IMR-90 (cell line): ENCODE measurements at regions not wholly inside any gene's neighbourhood (a gene's known extent, or its start where the extent isn't known, plus 50 kb on each side); places are given as distances from the start of the nearest gene placed in this dataset.
A peak's percentile ranks its signal among the peaks of the same experiment; 100 is the strongest.

ENCODE experiments used
- ATAC-seq: fragments of 200-7000 bp; cut with Tn5 transposase; 2 replicates; pipeline ENCODE4 v1.9.1; 2020; ENCODE audit warnings: low read depth, mild to moderate bottlenecking, moderate library complexity
- BruUV-seq: library from RNA; stranded (reverse); fragments of 400-500 nt; replicated peaks from 2 replicates; lab custom pipeline; 2021; lab: Mats Ljungman, UMichigan
- CTCF ChIA-PET: fragments of 300-600 bp; formaldehyde crosslinking; extraction: SDS; loops from one replicate; lab custom pipeline; 2021; ENCODE audit warnings: antibody characterized with exemption; lab: Yijun Ruan, JAX
- POLR2A ChIA-PET: fragments of 300-600 bp; sonication (Branson Sonifier 250); formaldehyde crosslinking; loops from one replicate; lab custom pipeline; 2022; ENCODE audit warnings: antibody characterized with exemption; ENCODE audit not compliant: unreplicated experiment; lab: Charles Lee
- DNase-seq: peaks from one replicate; pipeline ENCODE4 v3.0.0; 2013
- H2AFZ ChIP-seq: replicated peaks from 2 replicates; pipeline ENCODE3; 2013; ENCODE audit warnings: low read length, mild to moderate bottlenecking; ENCODE audit not compliant: poor library complexity
- H2AK5ac ChIP-seq: 2 replicates; pipeline ENCODE4 v1.6.1; 2013; ENCODE audit warnings: low read depth, low read length, inconsistent platforms
- H2AK9ac ChIP-seq: replicated peaks from 2 replicates; pipeline ENCODE3; 2013; ENCODE audit warnings: mild to moderate bottlenecking, low read depth, low read length, moderate library complexity; ENCODE audit not compliant: poor library complexity
- H2BK120ac ChIP-seq: 2 replicates; pipeline ENCODE4 v1.6.1; 2013; ENCODE audit warnings: low read depth, low read length, inconsistent platforms
- H2BK15ac ChIP-seq: 3 replicates; pipeline ENCODE4 v1.6.1; 2013; ENCODE audit warnings: low read depth, low read length, inconsistent platforms
- H2BK20ac ChIP-seq: 2 replicates; pipeline ENCODE4 v1.6.1; 2013; ENCODE audit warnings: low read depth, mild to moderate bottlenecking, inconsistent platforms, low read length, moderate library complexity
- H2BK5ac ChIP-seq: 2 replicates; pipeline ENCODE4 v1.6.1; 2013; ENCODE audit warnings: mild to moderate bottlenecking, low read depth, low read length, inconsistent platforms; ENCODE audit not compliant: poor library complexity, severe bottlenecking
- H3K14ac ChIP-seq: replicated peaks from 2 replicates; pipeline ENCODE4 v1.6.1; 2013; ENCODE audit warnings: low read depth, low read length, inconsistent platforms
- H3K18ac ChIP-seq: 2 replicates; pipeline ENCODE4 v1.6.1; 2013; ENCODE audit warnings: low read depth, low read length, control low read depth
- H3K23ac ChIP-seq: 2 replicates; pipeline ENCODE4 v1.6.1; 2013; ENCODE audit warnings: low read depth, low read length, inconsistent platforms
- H3K27ac ChIP-seq: 2 replicates; pipeline ENCODE4 v1.5.1; 2013; ENCODE audit warnings: mild to moderate bottlenecking, control low read depth, low read length; ENCODE audit not compliant: insufficient read depth
- H3K27me3 ChIP-seq: 2 replicates; pipeline ENCODE4 v1.6.1; 2013; ENCODE audit warnings: low read length; ENCODE audit not compliant: control insufficient read depth, insufficient read depth
- H3K36me3 ChIP-seq: 2 replicates; pipeline ENCODE4 v1.6.1; 2013; ENCODE audit warnings: low read length, mixed read lengths; ENCODE audit not compliant: control insufficient read depth, insufficient read depth
- H3K4ac ChIP-seq: 2 replicates; pipeline ENCODE4 v1.6.1; 2013; ENCODE audit warnings: low read depth, low read length, inconsistent platforms
- H3K4me1 ChIP-seq: 2 replicates; pipeline ENCODE4 v1.6.1; 2013; ENCODE audit warnings: low read length, mixed read lengths; ENCODE audit not compliant: control insufficient read depth, insufficient read depth
- H3K4me2 ChIP-seq: 2 replicates; pipeline ENCODE4 v1.6.1; 2013; ENCODE audit warnings: low read depth, mild to moderate bottlenecking, control low read depth, low read length, moderate library complexity
- H3K4me3 ChIP-seq: 2 replicates; pipeline ENCODE4 v1.5.1; 2013; ENCODE audit warnings: low read depth, mild to moderate bottlenecking, control low read depth, low read length, moderate library complexity; ENCODE audit not compliant: insufficient read depth
- H3K56ac ChIP-seq: 2 replicates; pipeline ENCODE4 v1.6.1; 2013; ENCODE audit warnings: low read length, inconsistent platforms; ENCODE audit not compliant: insufficient read depth; ENCODE audit errors: extremely low read depth
- H3K79me1 ChIP-seq, 2 experiments: 2 replicates each; pipeline ENCODE4 v1.6.1; 2013; ENCODE audit warnings: low read length in 2 of 2, inconsistent platforms in 1 of 2, low read depth in 1 of 2
- H3K9ac ChIP-seq: 2 replicates; pipeline ENCODE4 v1.6.1; 2013; ENCODE audit warnings: low read depth, low read length, control low read depth
- H3K9me1 ChIP-seq: 2 replicates; pipeline ENCODE4 v1.6.1; 2013; ENCODE audit warnings: low read length, inconsistent platforms; ENCODE audit not compliant: insufficient read depth
- H3K9me3 ChIP-seq: 2 replicates; pipeline ENCODE4 v1.6.1; 2013; ENCODE audit warnings: low read length; ENCODE audit not compliant: control insufficient read depth, insufficient read depth
- H4K20me1 ChIP-seq: 2 replicates; pipeline ENCODE4 v1.6.1; 2013; ENCODE audit warnings: low read length, inconsistent platforms; ENCODE audit not compliant: insufficient read depth
- H4K5ac ChIP-seq: 2 replicates; pipeline ENCODE4 v1.6.1; 2013; ENCODE audit warnings: mild to moderate bottlenecking, low read depth, low read length, control low read depth
- H4K8ac ChIP-seq, 2 experiments: 2 replicates each; pipeline ENCODE4 v1.6.1; 2013; ENCODE audit warnings: low read depth in 2 of 2, low read length in 2 of 2, control low read depth in 1 of 2, inconsistent platforms in 1 of 2
- H4K91ac ChIP-seq: 2 replicates; pipeline ENCODE4 v1.6.1; 2013; ENCODE audit warnings: low read depth, low read length, inconsistent platforms; ENCODE audit not compliant: insufficient read depth
- CEBPB ChIP-seq: IDR thresholded peaks from 2 replicates; pipeline ENCODE4 v1.6.1; 2012; ENCODE audit warnings: low read depth, low read length, improper control_type of control experiment
- FOS ChIP-seq: fragments of 150-350 bp; IDR thresholded peaks from 2 replicates; pipeline ENCODE4 v1.6.1; 2016; ENCODE audit warnings: low read depth, low read length
- MAFK ChIP-seq: IDR thresholded peaks from 2 replicates; pipeline ENCODE4 v1.6.1; 2012; ENCODE audit warnings: low read depth, low read length, improper control_type of control experiment
- MXI1 ChIP-seq: IDR thresholded peaks from 2 replicates; pipeline ENCODE4 v1.6.1; 2012; ENCODE audit warnings: low read depth, mild to moderate bottlenecking, low read length, moderate library complexity, borderline replicate concordance
- WGBS, 2 experiments: methylation state at CpG; one replicate each; pipeline versions ENCODE4 v1.1.5 to v1.1.7; 2013; ENCODE audit warnings: missing lambda C conversion rate in 2 of 2; ENCODE audit not compliant: insufficient read length in 1 of 2; ENCODE audit errors: extremely low coverage in 2 of 2; 5-methylcytosine and 5-hydroxymethylcytosine counted together
- dilution Hi-C: fragments of 300-500 bp; cut with HindIII; formaldehyde crosslinking; loops from one replicate; pipeline ENCODE4 v1.14.3; 2018; ENCODE audit warnings: low sequenced_read_pairs; ENCODE audit not compliant: unreplicated experiment
- in situ Hi-C: fragments of 300-500 bp; cut with MboI; formaldehyde crosslinking; loops from 3 replicates; pipeline ENCODE4 v1.14.3; 2019; ENCODE audit warnings: low sequenced_read_pairs, inconsistent platforms, mixed read lengths
- intact Hi-C: fragments of 100-400 bp; cut with micrococcal nuclease; formaldehyde crosslinking; loops from 2 replicates; pipeline ENCODE4 v1.10.0; 2022

GRCh38 chr18:29664278-29665036 is 1378.1 kb downstream of the DSC3 start:
- no peak overlapping the region for H3K56ac ChIP-seq
- H3K23ac ChIP-seq, result no peak overlapping the region
- no peak overlapping the region for H2BK15ac ChIP-seq
- no TSS peak for BruUV-seq
- H3K27ac ChIP-seq, result no peak overlapping the region
- H4K91ac ChIP-seq, result no peak overlapping the region
- no peak overlapping the region for H3K4me2 ChIP-seq
- H2AFZ ChIP-seq, result no peak overlapping the region
- TF ChIP-seq MAFK, result no peak
- 0 out of 2 replicates have a peak, but pooled peaks have one; percentile 16 for TF ChIP-seq CEBPB
- TF ChIP-seq FOS, result no peak
- no peak for TF ChIP-seq MXI1
- no peaks in the 10 kb centered on the region for H3K4me1 ChIP-seq
- no peak overlapping the region for H3K14ac ChIP-seq
- CTCF ChIA-PET, result no interaction called here
- no peaks in the 10 kb centered on the region for H3K27me3 ChIP-seq
- in situ Hi-C loops, result no loop called here
- no CpG with 5 or more reads among the region's 4 CpGs for WGBS, 2 experiments
- no peak overlapping the region for H4K8ac ChIP-seq
- H3K4me3 ChIP-seq, result no peak overlapping the region
- POLR2A ChIA-PET, result no interaction called here
- no peak overlapping the region for H2BK20ac ChIP-seq
- no peaks in the 10 kb centered on the region for H3K9me1 ChIP-seq
- H2BK5ac ChIP-seq, result no peak overlapping the region
- dilution Hi-C loops, result no loop called here
- no peaks in the 10 kb centered on the region for H4K20me1 ChIP-seq
- H3K9me3 ChIP-seq, result no peaks in the 10 kb centered on the region
- H3K36me3 ChIP-seq, result no peaks in the 10 kb centered on the region
- no peaks in the 10 kb centered on the region for H3K79me1 ChIP-seq
- no peak overlapping the region for H2BK120ac ChIP-seq
- no peak overlapping the region for H3K4ac ChIP-seq
- no peak overlapping the region for H3K9ac ChIP-seq
- DNase-seq, result no peak
- intact Hi-C loops, result no loop called here
- H2AK9ac ChIP-seq, result no peak overlapping the region
- H3K18ac ChIP-seq, result no peak overlapping the region
- ATAC-seq, result no peak; the same call in 1 of the 2 replicates
- no peak overlapping the region for H2AK5ac ChIP-seq
- H4K5ac ChIP-seq, result no peak overlapping the region
